Loucy (cell line): ENCODE measurements at regions not wholly inside any gene's neighbourhood (a gene's known extent, or its start where the extent isn't known, plus 50 kb on each side); places are given as distances from the start of the nearest gene placed in this dataset.
"Not testable (repeated sequence)": the region's sequence is repeated elsewhere in the genome, so short reads cannot be mapped to it uniquely, and the experiment has no call there.

Source experiments
- H2AFZ ChIP-seq: fragments of 200-600 bp; sonication (generic); 2 replicates; pipeline ENCODE4 v1.6.0; 2016; ENCODE audit warnings: antibody characterized with exemption, mild to moderate bottlenecking, low read length, moderate library complexity
- H3F3A ChIP-seq: fragments of 200-600 bp; 2 replicates; pipeline ENCODE4 v1.6.0; 2016; ENCODE audit warnings: antibody characterized with exemption, low read depth, mild to moderate bottlenecking
- H3K27me3 ChIP-seq: fragments of 200-600 bp; sonication (generic); 2 replicates; pipeline ENCODE4 v1.6.1; 2014; ENCODE audit warnings: low read length, mild to moderate bottlenecking; ENCODE audit not compliant: insufficient read depth, poor library complexity, severe bottlenecking
- H3K36me3 ChIP-seq: fragments of 200-600 bp; sonication (generic); 2 replicates; pipeline ENCODE4 v1.6.1; 2016; ENCODE audit warnings: low read length; ENCODE audit not compliant: insufficient read depth
- H3K4me1 ChIP-seq: fragments of 200-600 bp; sonication (generic); 2 replicates; pipeline ENCODE4 v1.5.1; 2014; ENCODE audit warnings: low read length, mild to moderate bottlenecking; ENCODE audit not compliant: insufficient read depth, poor library complexity, severe bottlenecking
- H3K4me2 ChIP-seq: fragments of 200-600 bp; sonication (generic); 2 replicates; pipeline ENCODE4 v1.6.0; 2014; ENCODE audit warnings: antibody characterized with exemption, low read length, low read depth, mild to moderate bottlenecking; ENCODE audit not compliant: poor library complexity, severe bottlenecking
- H3K4me3 ChIP-seq: fragments of 200-600 bp; sonication (generic); 2 replicates; pipeline ENCODE4 v1.5.1; 2014; ENCODE audit warnings: low read length, mild to moderate bottlenecking, mixed read lengths; ENCODE audit not compliant: poor library complexity, severe bottlenecking
- H3K79me2 ChIP-seq: fragments of 200-600 bp; sonication (generic); 2 replicates; pipeline ENCODE4 v1.6.1; 2014; ENCODE audit warnings: low read length; ENCODE audit not compliant: insufficient read depth
- H3K9ac ChIP-seq: fragments of 200-600 bp; sonication (generic); 2 replicates; pipeline ENCODE4 v1.6.0; 2014; ENCODE audit warnings: mild to moderate bottlenecking, low read depth, low read length, moderate library complexity; ENCODE audit not compliant: poor library complexity, severe bottlenecking
- H3K9me2 ChIP-seq: fragments of 200-600 bp; sonication (generic); replicated peaks from 2 replicates; pipeline ENCODE4 v1.6.1; 2016; ENCODE audit warnings: low read depth, low read length, mixed read lengths
- H3K9me3 ChIP-seq: fragments of 200-600 bp; sonication (generic); 2 replicates; pipeline ENCODE4 v1.6.1; 2014; ENCODE audit warnings: mild to moderate bottlenecking, antibody characterized with exemption, low read length, low read depth; ENCODE audit not compliant: insufficient read depth
- H4K20me1 ChIP-seq: fragments of 200-600 bp; sonication (generic); 2 replicates; pipeline ENCODE4 v1.6.0; 2014; ENCODE audit warnings: antibody characterized with exemption, low read length, mild to moderate bottlenecking; ENCODE audit not compliant: insufficient read depth, poor library complexity, severe bottlenecking
- CTCF ChIP-seq: fragments of 200-600 bp; sonication (generic); conservative IDR thresholded peaks from 2 replicates; pipeline ENCODE4 v1.5.1; 2014; ENCODE audit warnings: mild to moderate bottlenecking, antibody characterized with exemption, low read length
- EZH2phosphoT487 ChIP-seq: fragments of 200-600 bp; IDR thresholded peaks from 2 replicates; pipeline ENCODE4 v1.6.1; 2018; ENCODE audit warnings: antibody characterized with exemption, mild to moderate bottlenecking, moderate library complexity, borderline replicate concordance

GRCh38 chr4:125200556-125200955, 114.2 kb upstream of the FAT4 start:
- H3K27me3 ChIP-seq: no peaks in the 10 kb centered on the region
- TF ChIP-seq EZH2phosphoT487: no peak
- no peaks in the 10 kb centered on the region for H3K9me3 ChIP-seq
- H3K36me3 ChIP-seq: no peaks in the 10 kb centered on the region
- H3F3A ChIP-seq: no peaks in the 10 kb centered on the region
- H3K9ac ChIP-seq: no peak overlapping the region
- H3K4me3 ChIP-seq: no peak overlapping the region
- no peaks in the 10 kb centered on the region for H3K9me2 ChIP-seq
- H4K20me1 ChIP-seq: no peaks in the 10 kb centered on the region
- H2AFZ ChIP-seq: no peak overlapping the region; the same call in 1 of the 2 replicates
- no peaks in the 10 kb centered on the region for H3K4me1 ChIP-seq
- H3K79me2 ChIP-seq: no peaks in the 10 kb centered on the region
- no peak overlapping the region for H3K4me2 ChIP-seq

GRCh38 chr4:125198916-125199315, 115.8 kb upstream of the FAT4 start:
- H3K9me2 ChIP-seq: no peaks in the 10 kb centered on the region
- no peak overlapping the region for H3K9ac ChIP-seq
- H4K20me1 ChIP-seq: no peaks in the 10 kb centered on the region
- H3F3A ChIP-seq: no peaks in the 10 kb centered on the region
- no peak overlapping the region for H3K4me3 ChIP-seq
- H3K4me2 ChIP-seq: no peak overlapping the region
- no peaks in the 10 kb centered on the region for H3K36me3 ChIP-seq
- H3K9me3 ChIP-seq: no peaks in the 10 kb centered on the region
- H3K27me3 ChIP-seq: no peaks in the 10 kb centered on the region
- H2AFZ ChIP-seq: no peak overlapping the region
- TF ChIP-seq EZH2phosphoT487 (no peak), CTCF (no peak)
- H3K4me1 ChIP-seq: no peaks in the 10 kb centered on the region
- H3K79me2 ChIP-seq: no peaks in the 10 kb centered on the region

DNA sequence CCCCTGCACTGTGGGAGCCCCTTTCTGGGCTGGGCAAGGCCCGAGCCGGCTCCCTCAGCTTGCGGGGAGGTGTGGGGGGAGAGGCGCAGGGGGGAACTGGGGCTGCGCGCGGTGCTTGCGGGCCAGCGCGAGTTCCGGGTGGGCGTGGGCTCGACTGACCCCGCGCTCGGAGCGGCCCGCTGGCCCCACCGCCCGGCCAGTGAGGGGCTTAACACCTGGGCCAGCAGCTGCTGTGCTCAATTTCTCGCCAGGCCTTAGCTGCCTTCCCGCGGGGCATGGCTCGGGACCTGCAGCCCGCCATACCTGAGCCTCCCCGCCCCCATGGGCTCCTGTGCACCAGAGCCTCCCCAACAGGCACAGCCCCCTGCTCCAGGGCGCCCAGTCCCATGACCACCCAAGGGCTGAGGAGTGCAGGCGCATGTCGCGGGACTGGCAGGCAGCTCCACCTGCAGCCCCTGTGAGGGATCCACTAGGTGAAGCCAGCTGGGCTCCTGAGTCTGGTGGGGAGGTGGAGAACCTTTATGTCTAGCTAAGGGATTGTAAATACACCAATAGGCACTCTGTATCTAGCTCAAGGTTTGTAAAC, 122.8 kb upstream of the FAT4 start:
- H3K9me3 ChIP-seq, H4K20me1 ChIP-seq, H3K4me2 ChIP-seq, H3K27me3 ChIP-seq, H3F3A ChIP-seq, H3K4me1 ChIP-seq, H3K9me2 ChIP-seq, H3K36me3 ChIP-seq, H3K9ac ChIP-seq, H2AFZ ChIP-seq, H3K4me3 ChIP-seq, H3K79me2 ChIP-seq: not testable (repeated sequence)

- H4K20me1 ChIP-seq: no peaks in the 10 kb centered on the region
- no peaks in the 10 kb centered on the region for H3K9me2 ChIP-seq
- H3K4me3 ChIP-seq: no peak overlapping the region
- no peak overlapping the region for H3K4me2 ChIP-seq
- H3K79me2 ChIP-seq: no peaks in the 10 kb centered on the region
- no peaks in the 10 kb centered on the region for H3K9me3 ChIP-seq
- H2AFZ ChIP-seq: no peak overlapping the region
- TF ChIP-seq CTCF (no peak), EZH2phosphoT487 (no peak)
- no peaks in the 10 kb centered on the region for H3F3A ChIP-seq
- no peak overlapping the region for H3K9ac ChIP-seq
- no peaks in the 10 kb centered on the region for H3K27me3 ChIP-seq
- no peaks in the 10 kb centered on the region for H3K4me1 ChIP-seq
- H3K36me3 ChIP-seq: no peaks in the 10 kb centered on the region
Observed at GRCh38 chr4:125191232-125191631, 123.5 kb upstream of the FAT4 start.
